ENCODE measurements at regions not wholly inside any gene's neighbourhood (a gene's known extent, or its start where the extent isn't known, plus 50 kb on each side); places are given as distances from the start of the nearest gene placed in this dataset.

DNA sequence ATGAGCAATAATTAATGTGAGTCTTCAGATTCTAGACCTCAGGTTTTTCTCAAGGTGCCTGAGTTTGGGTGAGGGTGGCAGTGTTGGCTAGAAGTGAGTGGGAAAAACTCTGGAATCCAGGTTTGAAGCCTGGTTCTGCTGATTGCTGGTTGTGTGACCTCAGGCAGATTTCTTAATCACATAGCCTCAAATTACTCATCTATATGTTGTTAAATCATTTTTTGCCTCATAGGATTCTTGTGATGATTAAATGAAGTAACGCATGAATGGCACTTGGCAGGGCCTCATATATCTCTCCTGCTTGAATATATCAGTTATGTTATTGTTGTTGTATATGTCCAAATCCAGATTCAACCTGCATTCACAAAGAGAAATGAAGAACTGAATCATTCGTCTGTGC is 60.5 kb downstream of the NR2F2 start:
- H3K4me3 ChIP-seq (replicated peaks in 1 of 2; ENCODE audit: low read depth in 2 of 2, low read length in 2 of 2): no peak overlapping the region
- no peak for DNase-seq (ENCODE audit: low read depth in 2 of 2)
- TF ChIP-seq, protein P1, sequence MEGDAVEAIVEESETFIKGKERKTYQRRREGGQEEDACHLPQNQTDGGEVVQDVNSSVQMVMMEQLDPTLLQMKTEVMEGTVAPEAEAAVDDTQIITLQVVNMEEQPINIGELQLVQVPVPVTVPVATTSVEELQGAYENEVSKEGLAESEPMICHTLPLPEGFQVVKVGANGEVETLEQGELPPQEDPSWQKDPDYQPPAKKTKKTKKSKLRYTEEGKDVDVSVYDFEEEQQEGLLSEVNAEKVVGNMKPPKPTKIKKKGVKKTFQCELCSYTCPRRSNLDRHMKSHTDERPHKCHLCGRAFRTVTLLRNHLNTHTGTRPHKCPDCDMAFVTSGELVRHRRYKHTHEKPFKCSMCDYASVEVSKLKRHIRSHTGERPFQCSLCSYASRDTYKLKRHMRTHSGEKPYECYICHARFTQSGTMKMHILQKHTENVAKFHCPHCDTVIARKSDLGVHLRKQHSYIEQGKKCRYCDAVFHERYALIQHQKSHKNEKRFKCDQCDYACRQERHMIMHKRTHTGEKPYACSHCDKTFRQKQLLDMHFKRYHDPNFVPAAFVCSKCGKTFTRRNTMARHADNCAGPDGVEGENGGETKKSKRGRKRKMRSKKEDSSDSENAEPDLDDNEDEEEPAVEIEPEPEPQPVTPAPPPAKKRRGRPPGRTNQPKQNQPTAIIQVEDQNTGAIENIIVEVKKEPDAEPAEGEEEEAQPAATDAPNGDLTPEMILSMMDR (IDR thresholded peaks at IDR 0.05; ENCODE audit: low read depth, low read length): no peak

DNA sequence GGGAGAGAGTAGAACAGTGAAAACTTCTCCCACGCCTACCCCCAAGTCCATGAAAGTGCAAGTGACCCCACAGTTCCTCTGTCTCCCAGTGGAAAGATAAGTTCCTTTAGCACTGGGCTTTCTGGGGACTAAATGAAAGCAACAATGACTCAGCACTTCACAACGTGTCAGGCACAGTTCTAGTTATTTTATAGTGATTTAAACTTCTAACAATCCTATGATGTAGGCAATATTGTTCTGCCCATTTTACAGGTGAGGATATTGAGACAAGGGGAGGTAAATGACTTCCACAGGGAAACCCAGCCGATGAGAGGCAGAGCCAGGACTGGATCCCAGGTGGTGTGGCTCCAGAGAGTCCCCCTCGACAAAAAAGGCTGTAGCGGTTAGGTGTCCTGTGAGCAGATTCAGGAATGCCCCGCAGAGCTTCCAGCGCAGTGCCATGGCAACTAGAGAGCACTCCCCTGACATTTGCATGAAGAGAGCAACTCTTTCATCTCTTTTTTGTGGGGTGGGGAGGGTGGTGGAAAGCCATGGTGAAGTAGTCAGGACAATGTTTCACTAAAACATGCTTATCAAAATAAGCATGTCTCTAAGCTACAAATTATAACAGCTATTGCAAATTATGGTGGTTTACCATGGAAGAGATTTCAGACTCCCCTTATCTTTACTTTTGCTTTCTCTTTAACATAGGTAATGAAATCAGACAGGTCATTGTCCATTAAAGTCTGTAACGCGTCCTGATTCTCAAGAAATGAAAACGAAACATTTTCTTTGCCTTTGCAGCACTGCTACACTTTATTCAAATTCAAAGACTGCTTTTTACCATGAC is 62.1 kb downstream of the NR2F2 start:
- DNase-seq (ENCODE audit: low read depth in 2 of 2): no peak
- TF ChIP-seq, protein P1 (IDR thresholded peaks at IDR 0.05; ENCODE audit: low read depth, low read length): no peak
- H3K4me3 ChIP-seq (replicated peaks in 1 of 2; ENCODE audit: low read depth in 2 of 2, low read length in 2 of 2): no peak overlapping the region

GRCh38 chr15:96393209-96393513 is 62.7 kb downstream of the NR2F2 start:
- no peak for DNase-seq (ENCODE audit: low read depth in 2 of 2)
- H3K4me3 ChIP-seq (replicated peaks in 1 of 2; ENCODE audit: low read depth in 2 of 2, low read length in 2 of 2): no peak overlapping the region
- TF ChIP-seq, protein P1 (IDR thresholded peaks at IDR 0.05; ENCODE audit: low read depth, low read length): no peak

DNA sequence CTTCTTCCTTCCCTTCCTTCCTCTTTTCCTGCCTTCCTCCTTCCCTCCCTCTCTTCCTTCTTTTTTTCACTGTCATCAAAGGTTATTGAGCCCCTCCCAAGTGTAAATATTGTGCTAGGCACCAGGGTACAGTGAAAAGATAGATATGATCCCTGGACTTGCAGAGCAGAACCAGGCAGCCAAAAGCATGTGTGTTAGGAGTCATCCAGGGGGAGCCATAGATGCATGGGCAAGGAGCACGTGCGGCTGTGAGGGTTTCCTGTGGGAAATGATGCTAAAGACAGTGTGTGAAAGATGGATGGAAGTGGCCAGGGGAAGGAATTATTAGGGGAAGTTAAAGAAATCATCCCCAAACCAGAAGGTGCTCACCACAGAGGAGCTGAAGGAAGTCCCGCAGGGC is 65.2 kb downstream of the NR2F2 start:
- TF ChIP-seq, protein P1 (IDR thresholded peaks at IDR 0.05; ENCODE audit: low read depth, low read length): no peak
- no peak for DNase-seq (ENCODE audit: low read depth in 2 of 2)
- no peak overlapping the region for H3K4me3 ChIP-seq (replicated peaks in 1 of 2; ENCODE audit: low read depth in 2 of 2, low read length in 2 of 2)

- DNase-seq (ENCODE audit: low read depth in 2 of 2): no peak
- no peak overlapping the region for H3K4me3 ChIP-seq (replicated peaks in 1 of 2; ENCODE audit: low read depth in 2 of 2, low read length in 2 of 2)
These were observed 68.3 kb downstream of the NR2F2 start for GRCh38 chr15:96398776-96399175.

GRCh38 chr15:96402403-96402802 is 71.9 kb downstream of the NR2F2 start:
- DNase-seq (ENCODE audit: low read depth in 2 of 2): no peak
- H3K4me3 ChIP-seq (replicated peaks in 1 of 2; ENCODE audit: low read depth in 2 of 2, low read length in 2 of 2): no peak overlapping the region
- TF ChIP-seq, protein P1 (IDR thresholded peaks at IDR 0.05; ENCODE audit: low read depth, low read length): no peak

More at GRCh38 chr15:96398776-96399175, 68.3 kb downstream of the NR2F2 start:
- TF ChIP-seq, protein P1 (IDR thresholded peaks at IDR 0.05; ENCODE audit: low read depth, low read length): no peak

GRCh38 chr15:96403071-96403470 is 72.6 kb downstream of the NR2F2 start:
- H3K4me3 ChIP-seq (replicated peaks in 1 of 2; ENCODE audit: low read depth in 2 of 2, low read length in 2 of 2): no peak overlapping the region
- TF ChIP-seq, protein P1 (IDR thresholded peaks at IDR 0.05; ENCODE audit: low read depth, low read length): no peak
- DNase-seq (ENCODE audit: low read depth in 2 of 2): no peak

Data from cardiac fibroblast (primary cell).